HFF-Myc (cell line): ENCODE measurements at regions not wholly inside any gene's neighbourhood (a gene's known extent, or its start where the extent isn't known, plus 50 kb on each side); places are given as distances from the start of the nearest gene placed in this dataset.

Source experiments
- DNase-seq: peaks from one replicate; pipeline ENCODE4 v3.0.0-alpha.2; 2011; ENCODE audit warnings: low read depth; ENCODE audit errors: extremely low read depth
- H3K4me3 ChIP-seq: replicated peaks from 2 replicates; pipeline ENCODE4 v1.5.1; 2011; ENCODE audit warnings: low read depth, mild to moderate bottlenecking, control low read depth, low read length
- CTCF ChIP-seq: IDR thresholded peaks from 2 replicates; pipeline ENCODE4 v1.5.1; 2012; ENCODE audit warnings: mild to moderate bottlenecking, low read depth, low read length, control low read depth; ENCODE audit errors: missing control alignments

- H3K4me3 ChIP-seq = no peak overlapping the region
- no peak for DNase-seq
- TF ChIP-seq CTCF = no peak
Observed at GRCh38 chr1:208895820-208896219, 651.6 kb upstream of the PLXNA2 start.

GRCh38 chr1:208896768-208897167 lies 652.6 kb upstream of the PLXNA2 start:
- no peak overlapping the region for H3K4me3 ChIP-seq
- TF ChIP-seq CTCF = no peak
- no peak for DNase-seq

GRCh38 chr1:208899438-208899837 lies 655.3 kb upstream of the PLXNA2 start:
- no peak overlapping the region for H3K4me3 ChIP-seq
- no peak for DNase-seq
- TF ChIP-seq CTCF = no peak

- no peak for TF ChIP-seq CTCF
- DNase-seq = no peak
- H3K4me3 ChIP-seq = no peak overlapping the region
Observed at GRCh38 chr1:208903251-208903905, 659.2 kb upstream of the PLXNA2 start.

GRCh38 chr1:208907790-208908189 lies 663.6 kb upstream of the PLXNA2 start:
- no peak overlapping the region for H3K4me3 ChIP-seq
- no peak for DNase-seq
- TF ChIP-seq CTCF = no peak

GRCh38 chr1:208909011-208909984 lies 665.1 kb upstream of the PLXNA2 start:
- TF ChIP-seq CTCF = no peak
- no peak overlapping the region for H3K4me3 ChIP-seq
- DNase-seq = no peak
